ENCODE measurements at regions not wholly inside any gene's neighbourhood (a gene's known extent, or its start where the extent isn't known, plus 50 kb on each side); places are given as distances from the start of the nearest gene placed in this dataset.
A peak's percentile ranks its signal among the peaks of the same experiment; 100 is the strongest.

GRCh38 chr15:56519000-56519399 is 54.1 kb upstream of the MNS1 start:
- Mint-ChIP-seq H3K9me3 (peaks cover 11 to 26% of the 10 kb centered on the region in 2 donors), H3K27ac (peak overlapping the region in 1 of 2 donors; percentile 61), H3K4me3 (no peak overlapping the region), H3K27me3 (peaks cover 29% of the 10 kb centered on the region), H3K4me1 (no peaks in the 10 kb centered on the region)
- ATAC-seq (no peak), DNase-seq (no peak)

All from stimulated activated naive CD8-positive, alpha-beta T cell treated with anti-CD3 and anti-CD28 coated beads, Interleukin-15, amount 100 ng/mL, for 72 hours (primary cell).